PFSK-1 (cell line): ENCODE measurements at regions not wholly inside any gene's neighbourhood (a gene's known extent, or its start where the extent isn't known, plus 50 kb on each side); places are given as distances from the start of the nearest gene placed in this dataset.

Experiments
- POLR2AphosphoS5 ChIP-seq: IDR thresholded peaks from 2 replicates; pipeline ENCODE4 v1.6.1; 2012; ENCODE audit warnings: low read depth, mild to moderate bottlenecking, control low read depth, low read length, moderate library complexity
- SIN3A ChIP-seq: IDR thresholded peaks from 2 replicates; pipeline ENCODE4 v1.6.1; 2012; ENCODE audit warnings: mild to moderate bottlenecking, low read length, moderate library complexity, borderline replicate concordance; ENCODE audit not compliant: insufficient read depth

DNA sequence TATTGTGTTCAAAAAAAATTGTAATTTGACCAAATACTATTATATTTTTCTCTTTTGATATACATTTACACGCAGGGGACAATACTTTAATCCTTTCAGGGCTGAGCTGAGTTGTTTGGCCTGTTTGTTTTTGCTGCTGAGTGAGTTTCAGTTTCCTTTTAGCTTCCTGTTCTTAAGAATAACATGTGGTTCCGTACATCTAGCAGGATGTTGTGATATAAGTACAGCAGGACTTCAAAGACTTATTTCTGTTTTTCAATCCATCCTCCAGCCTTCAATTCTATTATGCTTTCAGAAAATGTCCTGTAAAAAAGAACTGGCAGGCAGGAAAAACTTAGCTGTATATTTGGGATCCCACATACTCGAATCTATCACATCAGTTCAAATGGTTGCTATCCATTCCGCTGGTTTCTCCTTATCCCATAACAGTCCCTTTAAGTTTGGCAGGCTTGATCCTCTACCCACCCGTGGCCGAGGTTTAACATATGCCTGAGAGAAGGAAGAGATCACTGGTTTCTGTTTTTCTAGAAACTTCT is 1037.3 kb upstream of the ACO1 start:
- TF ChIP-seq POLR2AphosphoS5, result no peak
- TF ChIP-seq SIN3A, result no peak
